Heart right ventricle (tissue), 16 donors: ENCODE measurements at regions not wholly inside any gene's neighbourhood (a gene's known extent, or its start where the extent isn't known, plus 50 kb on each side); places are given as distances from the start of the nearest gene placed in this dataset.

Experiments used
- ATAC-seq, 8 donors: fragments of 200-7000 bp; cut with Tn5 transposase; one replicate each; pipeline ENCODE4 v1.9.1; 2020; ENCODE audit warnings: mild to moderate bottlenecking in 8 of 8, moderate library complexity in 8 of 8, moderate number of reproducible peaks in 1 of 8
- DNase-seq, 2 donors: peaks; one replicate each; pipeline ENCODE4 v3.0.0-alpha.2; 2020
- H3K27ac ChIP-seq, 10 donors: fragments of 200-600 bp; sonication (generic) in 2 of 10; one replicate each; pipeline versions ENCODE4 v1.5.0 to v1.8.0; 2020 to 2022; ENCODE audit warnings: mild to moderate bottlenecking in 3 of 10
- H3K27me3 ChIP-seq, 7 donors: fragments of 200-600 bp; one replicate each; pipeline ENCODE4 v1.8.0; 2021 to 2022; ENCODE audit warnings: mild to moderate bottlenecking in 2 of 7
- H3K36me3 ChIP-seq, 9 donors: fragments of 200-600 bp; sonication (generic) in 1 of 9; one replicate each; pipeline versions ENCODE4 v1.5.0 to v1.8.0; 2020 to 2022; ENCODE audit warnings: mild to moderate bottlenecking in 2 of 9
- H3K4me1 ChIP-seq, 9 donors: fragments of 200-600 bp; sonication (generic) in 1 of 9; one replicate each; pipeline versions ENCODE4 v1.5.0 to v1.8.0; 2020 to 2022; ENCODE audit warnings: mild to moderate bottlenecking in 4 of 9
- H3K4me3 ChIP-seq, 10 donors: fragments of 200-600 bp; sonication (generic) in 2 of 10; one replicate each; pipeline versions ENCODE4 v1.5.0 to v1.8.0; 2020 to 2022; ENCODE audit warnings: mild to moderate bottlenecking in 7 of 10, moderate library complexity in 2 of 10
- H3K9me3 ChIP-seq, 11 donors: fragments of 200-600 bp in 10 of 11; sonication (generic) in 2 of 11; one replicate each; pipeline versions ENCODE4 v1.5.0 to v1.8.0; 2013 to 2022; ENCODE audit warnings: mild to moderate bottlenecking in 2 of 11, control low read depth in 1 of 11, moderate library complexity in 1 of 11
- CTCF ChIP-seq, 9 donors: fragments of 200-600 bp; sonication (generic) in 2 of 9; IDR thresholded peaks; one replicate each; pipeline versions ENCODE4 v1.5.0 to v1.8.0; 2021 to 2022; ENCODE audit warnings: antibody characterized with exemption in 9 of 9, mild to moderate bottlenecking in 5 of 9, moderate library complexity in 1 of 9
- WGBS, 2 donors: extraction: QIAGEN DNeasy Blood & Tissue Kit; methylation state at CpG; one replicate each; pipeline ENCODE4 v1.1.7; 2013; ENCODE audit warnings: inconsistent platforms in 1 of 2; 5-methylcytosine and 5-hydroxymethylcytosine counted together
- intact Hi-C, 10 donors: fragments of 100-400 bp; cut with DNase I; formaldehyde crosslinking; loops; one replicate each; pipeline versions ENCODE4 v1.11.1 to v1.14.2; 2022
- donor health status: Arrhythmogenic right ventricular cardiomyopathy.
- donor health status: ischemic (EF 13 %, LVEDD 7.1; RV severe dilation, severe dysfunction).
- donor health status: healthy with polysubstance abuse.
- donor health status: DM: no; HTN: yes; CAD: no.
- donor health status: DM: no; HTN: no; CAD: no.
- donor health status: ischemic (EF 25% LVEDD 6.9; RV normal size, moderate dysfunction).
- donor health status: ischemic (EF 25% LVEDD 5.7; RV mildly dilated, moderate dysfunction).
- donor health status: healthy.
- donor health status: DM: yes; HTN: yes; CAD: no.
- donor health status: Ischemic cardiomyopathy.
- donor health status: ischemic (EF 35%, LVEDD 5.7; RV mildly dilated, moderate dysfunction).
- donor health status: nonischemic (EF 11% LVEDD 7.7; RV severe dilation, severe dysfunction).
- donor health status: DM: yes; HTN: yes; CAD: no.
- donor health status: PGD.
- donor health status: ischemic (EF 29% LVEDD 5.4; RV normal size, mild dysfunction).
- donor health status: nonischemic (EF 23%, LVEDD 6.1; RV moderate dilation, normal function).

GRCh38 chr2:128371248-128371630, 52.6 kb upstream of the HS6ST1 start:
- H3K4me1 ChIP-seq: peaks cover 0 to 5% (median 0%) of the 10 kb centered on the region in 9 donors
- DNase-seq (no peak), ATAC-seq (no peak)
- intact Hi-C loops: no loop called here
- no peak overlapping the region for H3K27ac ChIP-seq
- H3K4me3 ChIP-seq: no peak overlapping the region
- H3K9me3 ChIP-seq: no peaks in the 10 kb centered on the region
- H3K36me3 ChIP-seq: no peaks in the 10 kb centered on the region
- 93 to 94% methylated on average over 8 of the region's 8 CpGs for WGBS, 2 donors
- TF ChIP-seq CTCF (IDR thresholded peaks at IDR 0.05): no peak
- no peaks in the 10 kb centered on the region for H3K27me3 ChIP-seq

- no peak for DNase-seq
- ATAC-seq: no peak
- intact Hi-C loops: no loop called here
Observed at GRCh38 chr2:128371648-128372345, 53.1 kb upstream of the HS6ST1 start.

GRCh38 chr2:128372621-128373341, 54.1 kb upstream of the HS6ST1 start:
- Histone ChIP-seq H3K4me3 (no peak overlapping the region), H3K27ac (no peak overlapping the region), H3K9me3 (no peaks in the 10 kb centered on the region), H3K36me3 (no peaks in the 10 kb centered on the region), H3K27me3 (no peaks in the 10 kb centered on the region), H3K4me1 (peaks cover 0 to 5% (median 0%) of the 10 kb centered on the region in 9 donors)
- ATAC-seq: no peak
- no peak for DNase-seq
- intact Hi-C loops: no loop called here
- no peak for TF ChIP-seq CTCF (IDR thresholded peaks at IDR 0.05)
- 91 to 96% methylated on average over 24 of the region's 24 CpGs for WGBS, 2 donors

More at GRCh38 chr2:128371648-128372345, 53.1 kb upstream of the HS6ST1 start:
- Histone ChIP-seq H3K4me1 (peaks cover 0 to 5% (median 0%) of the 10 kb centered on the region in 9 donors), H3K36me3 (no peaks in the 10 kb centered on the region), H3K4me3 (no peak overlapping the region), H3K27me3 (no peaks in the 10 kb centered on the region), H3K9me3 (no peaks in the 10 kb centered on the region), H3K27ac (no peak overlapping the region)
- TF ChIP-seq CTCF (IDR thresholded peaks at IDR 0.05): no peak
- 90 to 99% methylated on average over 11 of the region's 11 CpGs for WGBS, 2 donors

GRCh38 chr2:128373451-128374000, 54.9 kb upstream of the HS6ST1 start:
- Histone ChIP-seq H3K9me3 (no peaks in the 10 kb centered on the region), H3K36me3 (no peaks in the 10 kb centered on the region), H3K4me3 (no peak overlapping the region), H3K4me1 (peaks cover under 1 to 7% (median 5%) of the 10 kb centered on the region in 9 donors), H3K27me3 (no peaks in the 10 kb centered on the region), H3K27ac (no peak overlapping the region)
- no peak for TF ChIP-seq CTCF (IDR thresholded peaks at IDR 0.05)
- WGBS, 2 donors: 91 to 93% methylated on average over 10 of the region's 10 CpGs
- intact Hi-C loops: no loop called here
- ATAC-seq (no peak), DNase-seq (no peak)
